Hepatocyte (in vitro differentiated cells): ENCODE measurements at regions not wholly inside any gene's neighbourhood (a gene's known extent, or its start where the extent isn't known, plus 50 kb on each side); places are given as distances from the start of the nearest gene placed in this dataset.
"Not testable (repeated sequence)": the region's sequence is repeated elsewhere in the genome, so short reads cannot be mapped to it uniquely, and the experiment has no call there.

Experiments used
- CTCF ChIP-seq: fragments of 200-600 bp; sonication (generic); IDR thresholded peaks from 2 replicates; pipeline ENCODE4 v1.5.1; 2016; ENCODE audit warnings: antibody characterized with exemption, mild to moderate bottlenecking; ENCODE audit not compliant: poor library complexity
- EZH2 ChIP-seq: fragments of 200-600 bp; sonication (generic); IDR thresholded peaks from 2 replicates; pipeline ENCODE4 v1.6.1; 2016; ENCODE audit warnings: antibody characterized with exemption, mild to moderate bottlenecking, borderline replicate concordance
- EZH2phosphoT487 ChIP-seq: fragments of 200-600 bp; sonication (generic); IDR thresholded peaks from one replicate; pipeline ENCODE4 v1.6.1; 2018; ENCODE audit warnings: antibody characterized with exemption, mild to moderate bottlenecking, low read depth, moderate library complexity; ENCODE audit not compliant: unreplicated experiment, severe bottlenecking

- not testable (repeated sequence) for TF ChIP-seq CTCF, EZH2, EZH2phosphoT487
Observed at GRCh38 chr3:113355340-113355739, 86.0 kb downstream of the CFAP44 start.
